ENCODE measurements at regions not wholly inside any gene's neighbourhood (a gene's known extent, or its start where the extent isn't known, plus 50 kb on each side); places are given as distances from the start of the nearest gene placed in this dataset.

DNA sequence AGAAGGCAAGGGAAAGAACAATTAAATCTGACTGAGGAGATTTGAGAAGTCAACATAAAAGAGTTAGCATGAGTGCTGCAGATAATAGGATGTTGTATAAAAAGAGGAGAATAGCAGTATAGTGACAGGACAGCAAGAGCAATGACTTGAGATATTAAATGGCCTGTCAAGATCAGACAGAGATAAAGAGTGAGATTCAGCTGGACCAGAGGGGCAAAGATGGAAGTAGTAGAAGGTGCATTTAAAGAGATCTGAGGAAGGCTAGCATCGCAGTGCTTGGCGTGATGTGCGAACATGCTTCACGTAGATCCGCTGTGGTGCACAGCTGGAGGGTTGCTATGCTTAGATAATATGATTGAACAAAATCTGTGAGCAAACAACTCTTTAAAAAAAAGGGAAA, 1422.6 kb upstream of the CDH8 start:
- Histone ChIP-seq H3K27ac (no peak overlapping the region), H3K9me3 (no peaks in the 10 kb centered on the region), H3K36me3 (no peaks in the 10 kb centered on the region), H3K4me3 (no peak overlapping the region), H3K27me3 (no peaks in the 10 kb centered on the region), H3K4me1 (no peaks in the 10 kb centered on the region)
- DNase-seq (no peak), ATAC-seq (no peak)
- TF ChIP-seq, protein P1, sequence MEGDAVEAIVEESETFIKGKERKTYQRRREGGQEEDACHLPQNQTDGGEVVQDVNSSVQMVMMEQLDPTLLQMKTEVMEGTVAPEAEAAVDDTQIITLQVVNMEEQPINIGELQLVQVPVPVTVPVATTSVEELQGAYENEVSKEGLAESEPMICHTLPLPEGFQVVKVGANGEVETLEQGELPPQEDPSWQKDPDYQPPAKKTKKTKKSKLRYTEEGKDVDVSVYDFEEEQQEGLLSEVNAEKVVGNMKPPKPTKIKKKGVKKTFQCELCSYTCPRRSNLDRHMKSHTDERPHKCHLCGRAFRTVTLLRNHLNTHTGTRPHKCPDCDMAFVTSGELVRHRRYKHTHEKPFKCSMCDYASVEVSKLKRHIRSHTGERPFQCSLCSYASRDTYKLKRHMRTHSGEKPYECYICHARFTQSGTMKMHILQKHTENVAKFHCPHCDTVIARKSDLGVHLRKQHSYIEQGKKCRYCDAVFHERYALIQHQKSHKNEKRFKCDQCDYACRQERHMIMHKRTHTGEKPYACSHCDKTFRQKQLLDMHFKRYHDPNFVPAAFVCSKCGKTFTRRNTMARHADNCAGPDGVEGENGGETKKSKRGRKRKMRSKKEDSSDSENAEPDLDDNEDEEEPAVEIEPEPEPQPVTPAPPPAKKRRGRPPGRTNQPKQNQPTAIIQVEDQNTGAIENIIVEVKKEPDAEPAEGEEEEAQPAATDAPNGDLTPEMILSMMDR (IDR thresholded peaks at IDR 0.05), result no peak
- intact Hi-C loops (cut with DNase I), result no loop called here

DNA sequence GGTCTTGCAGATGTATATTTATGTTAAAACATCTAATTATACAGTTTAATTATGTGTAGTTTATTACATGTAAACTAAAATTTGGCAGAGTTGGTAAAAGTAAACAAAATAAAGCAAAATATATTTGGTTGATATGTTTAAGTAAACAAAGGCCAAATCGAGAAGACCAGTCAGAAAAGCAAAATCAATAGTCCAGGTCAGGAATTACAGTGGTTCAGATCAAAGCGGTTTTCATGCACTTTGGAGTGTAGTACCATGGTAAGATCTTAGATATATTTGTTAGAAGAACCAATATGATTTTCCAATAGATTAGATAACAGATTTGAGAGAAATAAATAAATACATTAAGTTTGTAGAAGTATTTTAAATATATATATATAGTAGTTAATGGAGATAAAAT, 1421.6 kb upstream of the CDH8 start:
- Histone ChIP-seq H3K9me3 (no peaks in the 10 kb centered on the region), H3K4me3 (no peak overlapping the region), H3K4me1 (no peaks in the 10 kb centered on the region), H3K36me3 (no peaks in the 10 kb centered on the region), H3K27me3 (no peaks in the 10 kb centered on the region), H3K27ac (no peak overlapping the region)
- DNase-seq, result no peak
- TF ChIP-seq, protein P1 (IDR thresholded peaks at IDR 0.05), result no peak
- ATAC-seq, result no peak
- intact Hi-C loops (cut with DNase I), result no loop called here

DNA sequence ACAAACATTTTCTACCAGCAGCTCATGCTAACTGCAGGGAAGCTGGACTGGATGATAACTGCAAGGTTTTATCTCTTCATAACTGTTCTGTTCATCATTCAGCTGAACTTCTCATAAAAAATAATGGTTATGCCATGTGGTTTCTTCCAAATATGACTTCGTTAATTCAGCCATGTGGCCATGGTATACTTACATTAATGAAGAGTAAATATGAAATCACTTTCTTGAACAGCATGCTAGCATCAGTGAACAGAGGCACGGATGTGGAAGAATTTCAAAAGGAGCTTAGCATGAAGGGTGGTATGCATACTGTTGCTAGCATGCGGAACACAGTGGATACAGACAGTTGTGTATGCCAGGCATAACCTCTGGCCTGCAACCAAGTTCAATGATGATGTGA, 1417.0 kb upstream of the CDH8 start:
- intact Hi-C loops (cut with DNase I), result no loop called here
- Histone ChIP-seq H3K27me3 (no peaks in the 10 kb centered on the region), H3K9me3 (no peaks in the 10 kb centered on the region), H3K27ac (no peak overlapping the region), H3K4me3 (no peak overlapping the region), H3K4me1 (no peaks in the 10 kb centered on the region), H3K36me3 (no peaks in the 10 kb centered on the region)
- no peak for ATAC-seq
- DNase-seq, result no peak
- TF ChIP-seq, protein P1 (IDR thresholded peaks at IDR 0.05), result no peak

DNA sequence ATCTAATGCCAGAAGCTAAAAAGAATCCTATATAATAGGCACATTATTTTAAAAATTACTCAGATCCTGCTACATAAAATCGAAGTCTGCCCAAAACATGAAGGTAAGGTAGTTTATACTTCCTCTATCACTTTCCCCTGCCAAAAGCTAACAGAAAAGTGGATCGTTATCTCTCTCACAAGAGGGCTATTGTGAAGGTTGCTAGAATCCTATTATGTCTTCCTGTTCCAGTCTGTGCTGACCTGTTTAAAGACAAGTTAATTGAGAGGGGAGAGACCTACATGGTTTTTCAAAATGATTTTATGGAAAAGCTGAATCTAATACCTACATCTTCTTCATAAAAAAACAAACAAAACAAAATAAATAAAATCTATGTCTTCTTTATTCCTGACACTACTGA, 1410.9 kb upstream of the CDH8 start:
- Histone ChIP-seq H3K27me3 (no peaks in the 10 kb centered on the region), H3K9me3 (no peaks in the 10 kb centered on the region), H3K4me1 (no peaks in the 10 kb centered on the region), H3K36me3 (no peaks in the 10 kb centered on the region), H3K27ac (no peak overlapping the region), H3K4me3 (no peak overlapping the region)
- no peak for ATAC-seq
- DNase-seq, result no peak
- TF ChIP-seq, protein P1 (IDR thresholded peaks at IDR 0.05), result no peak
- intact Hi-C loops (cut with DNase I), result no loop called here

DNA sequence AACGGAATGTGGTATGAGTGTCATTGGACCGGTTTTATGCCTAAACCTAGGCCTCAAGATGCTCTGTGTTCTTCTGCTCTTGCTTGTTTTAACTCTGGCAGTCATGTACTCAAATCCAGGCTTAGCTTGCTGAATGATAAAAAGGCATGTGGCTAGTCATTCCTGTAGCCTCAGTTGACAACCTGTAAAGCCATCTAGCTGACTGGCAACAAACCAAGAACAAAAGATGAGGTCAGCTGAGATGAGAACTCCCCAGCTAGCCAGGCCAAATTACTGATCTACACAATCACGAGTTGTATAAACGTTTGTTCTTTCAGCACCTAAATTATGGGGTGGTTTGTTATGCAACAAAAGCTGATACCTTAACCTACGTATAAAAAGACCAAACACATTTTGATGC, 1406.0 kb upstream of the CDH8 start:
- Histone ChIP-seq H3K4me3 (no peak overlapping the region), H3K4me1 (no peaks in the 10 kb centered on the region), H3K27me3 (no peaks in the 10 kb centered on the region), H3K27ac (no peak overlapping the region), H3K36me3 (no peaks in the 10 kb centered on the region), H3K9me3 (no peaks in the 10 kb centered on the region)
- ATAC-seq (no peak), DNase-seq (no peak)
- TF ChIP-seq, protein P1 (IDR thresholded peaks at IDR 0.05), result no peak
- intact Hi-C loops (cut with DNase I), result no loop called here

DNA sequence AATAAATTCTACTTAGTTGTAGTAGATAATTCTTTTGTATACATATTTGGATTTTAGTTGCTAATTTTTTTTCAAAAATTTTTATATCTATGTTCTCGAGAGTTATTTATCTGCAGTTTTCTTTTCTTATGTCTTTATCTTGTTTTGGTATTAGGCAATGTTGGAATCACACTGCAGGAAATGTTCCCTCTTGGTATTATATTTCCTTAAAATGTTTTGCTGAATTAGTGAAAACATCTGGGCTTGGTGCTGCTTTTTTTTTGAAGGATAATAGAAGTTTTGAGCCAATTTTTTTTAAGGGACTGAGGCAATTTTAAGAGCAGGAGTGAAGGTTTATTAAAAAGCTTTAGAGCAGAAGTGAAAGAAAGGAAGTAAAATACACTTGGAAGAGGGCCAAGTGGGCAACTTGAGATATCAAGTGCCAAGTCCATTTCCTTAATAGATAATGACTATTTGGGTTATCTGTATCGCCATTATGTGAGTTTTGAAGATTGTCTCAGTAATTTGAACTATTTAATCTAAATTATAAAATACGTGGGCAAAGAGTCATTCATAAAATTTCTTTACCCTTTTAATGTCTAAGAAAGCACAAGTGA, 1390.1 kb upstream of the CDH8 start:
- H3K9me3 ChIP-seq, result no peaks in the 10 kb centered on the region
- DNase-seq, result no peak
- H3K27me3 ChIP-seq, result no peaks in the 10 kb centered on the region
- H3K27ac ChIP-seq, result no peak overlapping the region
- intact Hi-C loops (cut with DNase I), result no loop called here
- no peaks in the 10 kb centered on the region for H3K36me3 ChIP-seq
- TF ChIP-seq, protein P1 (IDR thresholded peaks at IDR 0.05), result no peak
- no peaks in the 10 kb centered on the region for H3K4me1 ChIP-seq
- no peak for ATAC-seq
- H3K4me3 ChIP-seq, result no peak overlapping the region

All from upper lobe of right lung (tissue), 1 donor.